Endothelial cell of umbilical vein (primary cell): ENCODE measurements at regions not wholly inside any gene's neighbourhood (a gene's known extent, or its start where the extent isn't known, plus 50 kb on each side); places are given as distances from the start of the nearest gene placed in this dataset.

Experiments
- BruUV-seq: library from RNA; stranded (reverse); fragments of 400-500 nt; replicated peaks from 2 replicates; lab custom pipeline; 2021; lab: Mats Ljungman, UMichigan
- CTCF ChIA-PET: fragments of 300-600, 350-600 bp; sonication (Branson Sonifier 250); formaldehyde crosslinking; loops from one replicate; lab custom pipeline; 2021; ENCODE audit warnings: antibody characterized with exemption, inconsistent platforms; lab: Charles Lee
- POLR2A ChIA-PET: fragments of 300-600, 350-600 bp; sonication (Branson Sonifier 250); formaldehyde crosslinking; loops from one replicate; lab custom pipeline; 2021; ENCODE audit warnings: antibody characterized with exemption, inconsistent platforms; lab: Charles Lee
- DNase-seq: peaks from one replicate; pipeline ENCODE4 v3.0.0-alpha.2; 2011; ENCODE audit warnings: low read depth, low spot score
- FAIRE-seq: peaks from 2 replicates; lab custom pipeline; 2011; peaks lifted over from hg19 to GRCh38; lab: Jason Lieb, UNC
- H2AFZ ChIP-seq: 2 replicates; pipeline ENCODE4 v1.6.0; 2012; ENCODE audit warnings: low read depth, low read length, control low read depth, inconsistent platforms
- H3K27ac ChIP-seq: 2 replicates; pipeline ENCODE4 v1.5.1; 2011; ENCODE audit warnings: low read depth, mild to moderate bottlenecking, control low read depth, low read length, moderate library complexity; ENCODE audit not compliant: insufficient read depth
- H3K27me3 ChIP-seq, 2 experiments: 2 replicates each; pipeline versions ENCODE4 v1.6.0 to v1.6.1; 2011; ENCODE audit warnings: low read length in 2 of 2, mixed read lengths in 1 of 2; ENCODE audit not compliant: control insufficient read depth in 2 of 2, insufficient read depth in 2 of 2
- H3K36me3 ChIP-seq, 2 experiments: 2 replicates in 1 of 2; 3 replicates in 1 of 2; pipeline ENCODE4 v1.5.1; 2011; ENCODE audit warnings: low read length in 2 of 2, mild to moderate bottlenecking in 1 of 2, moderate library complexity in 1 of 2; ENCODE audit not compliant: control insufficient read depth in 2 of 2, insufficient read depth in 2 of 2; ENCODE audit errors: extremely low read depth in 1 of 2
- H3K4me1 ChIP-seq: 3 replicates; pipeline ENCODE4 v1.5.1; 2011; ENCODE audit warnings: mild to moderate bottlenecking, low read length; ENCODE audit not compliant: control insufficient read depth, insufficient read depth; ENCODE audit errors: extremely low read depth
- H3K4me2 ChIP-seq: 2 replicates; pipeline ENCODE4 v1.6.1; 2011; ENCODE audit warnings: low read length, control low read depth, mixed read lengths; ENCODE audit not compliant: insufficient read depth
- H3K4me3 ChIP-seq, 3 experiments: fragments of 200-600 bp in 1 of 3; sonication (generic), shearing (Covaris generic) in 1 of 3; replicated peaks in 1 of 3; 2 replicates each; pipeline ENCODE4 v1.5.1; 2011 to 2016; ENCODE audit warnings: control low read depth in 3 of 3, low read length in 3 of 3, mild to moderate bottlenecking in 2 of 3, inconsistent platforms in 1 of 3, low read depth in 1 of 3, moderate library complexity in 1 of 3; ENCODE audit not compliant: insufficient read depth in 1 of 3
- H3K79me2 ChIP-seq: 2 replicates; pipeline ENCODE4 v1.6.0; 2012; ENCODE audit warnings: low read length, inconsistent platforms; ENCODE audit not compliant: control insufficient read depth, insufficient read depth
- H3K9ac ChIP-seq: replicated peaks from 2 replicates; pipeline ENCODE3; 2011; ENCODE audit warnings: low read length, control low read depth; ENCODE audit not compliant: insufficient read depth; ENCODE audit errors: extremely low read depth
- H3K9me1 ChIP-seq: replicated peaks from 3 replicates; pipeline ENCODE4 v1.6.0; 2011; ENCODE audit warnings: mild to moderate bottlenecking, low read length; ENCODE audit not compliant: control insufficient read depth, insufficient read depth; ENCODE audit errors: extremely low read depth
- H3K9me3 ChIP-seq: replicated peaks from 2 replicates; pipeline ENCODE4 v1.5.1; 2012; ENCODE audit warnings: low read length, inconsistent platforms; ENCODE audit not compliant: control insufficient read depth, insufficient read depth
- H4K20me1 ChIP-seq: replicated peaks from 2 replicates; pipeline ENCODE3; 2011; ENCODE audit warnings: mild to moderate bottlenecking, low read length; ENCODE audit not compliant: control insufficient read depth, insufficient read depth; ENCODE audit errors: extremely low read depth
- EZH2 ChIP-seq: IDR thresholded peaks from 2 replicates; pipeline ENCODE4 v1.6.1; 2012; ENCODE audit warnings: borderline replicate concordance, low read depth, mild to moderate bottlenecking, moderate library complexity, low read length, inconsistent platforms; ENCODE audit not compliant: severe bottlenecking
- GATA2 ChIP-seq: IDR thresholded peaks from 2 replicates; pipeline ENCODE4 v1.7.0; 2011; ENCODE audit warnings: low read depth, mild to moderate bottlenecking, moderate library complexity, mixed read lengths, low read length; ENCODE audit not compliant: insufficient read length, insufficient read depth
- JUN ChIP-seq: IDR thresholded peaks from 2 replicates; pipeline ENCODE4 v1.6.1; 2011; ENCODE audit warnings: borderline replicate concordance, low read depth; ENCODE audit not compliant: insufficient read length, insufficient read depth
- MAX ChIP-seq: IDR thresholded peaks from 2 replicates; pipeline ENCODE4 v1.6.1; 2011; ENCODE audit not compliant: insufficient read depth, insufficient read length
- MYC ChIP-seq: IDR thresholded peaks from one replicate; pipeline ENCODE4 v1.6.1; 2011; ENCODE audit warnings: mild to moderate bottlenecking, low read depth, low read length
- POLR2AphosphoS5 ChIP-seq: IDR thresholded peaks from 2 replicates; pipeline ENCODE4 v1.6.1; 2012; ENCODE audit warnings: low read depth, mild to moderate bottlenecking, control low read depth, low read length, moderate library complexity; ENCODE audit not compliant: insufficient read depth
- dilution Hi-C: fragments of 300-500 bp; cut with MboI; formaldehyde crosslinking; loops from one replicate; pipeline ENCODE4 v1.15.0; 2019; ENCODE audit warnings: low sequenced_read_pairs; ENCODE audit not compliant: extremely low pct_ligation_motif_present
- intact Hi-C: fragments of 100-400 bp; cut with micrococcal nuclease; formaldehyde crosslinking; loops from one replicate; pipeline ENCODE4 v1.10.0; 2022
- TF ChIP-seq, protein P1 (sequence below), 2 donors: IDR thresholded peaks; 1 replicate in 1 of 2; 2 replicates in 1 of 2; pipeline ENCODE4 v1.5.1; 2011; ENCODE audit warnings: low read length in 2 of 2, mild to moderate bottlenecking in 2 of 2, moderate library complexity in 2 of 2, control low read depth in 1 of 2, inconsistent platforms in 1 of 2, low read depth in 1 of 2; ENCODE audit not compliant: insufficient read depth in 1 of 2; ENCODE audit errors: extremely low read depth in 1 of 2

GRCh38 chr14:95003099-95003960 is 154.0 kb downstream of the DICER1 start:
- Histone ChIP-seq H3K27ac (no peak overlapping the region), H3K79me2 (no peaks in the 10 kb centered on the region), H3K27me3 (no peaks in the 10 kb centered on the region), H3K9me1 (no peaks in the 10 kb centered on the region), H2AFZ (no peak overlapping the region), H3K36me3 (no peaks in the 10 kb centered on the region), H3K4me3 (no peak overlapping the region), H3K9ac (no peak overlapping the region), H3K4me1 (no peaks in the 10 kb centered on the region), H3K9me3 (no peaks in the 10 kb centered on the region), H3K4me2 (no peak overlapping the region), H4K20me1 (no peaks in the 10 kb centered on the region)
- ChIA-PET POLR2A (no interaction called here), CTCF (no interaction called here)
- TF ChIP-seq MAX = no peak
- TF ChIP-seq, protein P1, sequence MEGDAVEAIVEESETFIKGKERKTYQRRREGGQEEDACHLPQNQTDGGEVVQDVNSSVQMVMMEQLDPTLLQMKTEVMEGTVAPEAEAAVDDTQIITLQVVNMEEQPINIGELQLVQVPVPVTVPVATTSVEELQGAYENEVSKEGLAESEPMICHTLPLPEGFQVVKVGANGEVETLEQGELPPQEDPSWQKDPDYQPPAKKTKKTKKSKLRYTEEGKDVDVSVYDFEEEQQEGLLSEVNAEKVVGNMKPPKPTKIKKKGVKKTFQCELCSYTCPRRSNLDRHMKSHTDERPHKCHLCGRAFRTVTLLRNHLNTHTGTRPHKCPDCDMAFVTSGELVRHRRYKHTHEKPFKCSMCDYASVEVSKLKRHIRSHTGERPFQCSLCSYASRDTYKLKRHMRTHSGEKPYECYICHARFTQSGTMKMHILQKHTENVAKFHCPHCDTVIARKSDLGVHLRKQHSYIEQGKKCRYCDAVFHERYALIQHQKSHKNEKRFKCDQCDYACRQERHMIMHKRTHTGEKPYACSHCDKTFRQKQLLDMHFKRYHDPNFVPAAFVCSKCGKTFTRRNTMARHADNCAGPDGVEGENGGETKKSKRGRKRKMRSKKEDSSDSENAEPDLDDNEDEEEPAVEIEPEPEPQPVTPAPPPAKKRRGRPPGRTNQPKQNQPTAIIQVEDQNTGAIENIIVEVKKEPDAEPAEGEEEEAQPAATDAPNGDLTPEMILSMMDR (IDR thresholded peaks at IDR 0.05; ENCODE audit: extremely low read depth in 1 of 2, insufficient read depth in 1 of 2, low read depth in 1 of 2, low read length in 2 of 2) = no peak
- no peak for TF ChIP-seq POLR2AphosphoS5
- TF ChIP-seq JUN = no peak
- no peak for TF ChIP-seq GATA2
- no peak for TF ChIP-seq EZH2
- no peak for TF ChIP-seq MYC
- dilution Hi-C loops = no loop called here
- FAIRE-seq (no peak), DNase-seq (no peak)
- intact Hi-C loops = no loop called here
- BruUV-seq = no TSS peak
